Calu3 (cell line): ENCODE measurements at regions not wholly inside any gene's neighbourhood (a gene's known extent, or its start where the extent isn't known, plus 50 kb on each side); places are given as distances from the start of the nearest gene placed in this dataset.

ENCODE experiments used
- BruUV-seq: library from RNA; stranded (reverse); fragments of 400-500 nt; replicated peaks from 2 replicates; lab custom pipeline; 2021; lab: Mats Ljungman, UMichigan
- CTCF ChIA-PET: fragments of 300-600 bp; sonication (Branson Sonifier 250); formaldehyde crosslinking; loops from one replicate; lab custom pipeline; 2022; ENCODE audit warnings: antibody characterized with exemption; lab: Charles Lee
- DNase-seq: peaks from one replicate; pipeline ENCODE4 v3.0.0; 2022
- H3K27ac Mint-ChIP-seq: one replicate; pipeline ENCODE4 v1.8.0; 2022; ENCODE audit warnings: mixed read lengths; ENCODE audit not compliant: unreplicated experiment
- H3K27me3 Mint-ChIP-seq: one replicate; pipeline ENCODE4 v1.8.0; 2022; ENCODE audit warnings: mixed read lengths; ENCODE audit not compliant: unreplicated experiment
- H3K36me3 Mint-ChIP-seq: one replicate; pipeline ENCODE4 v1.8.0; 2022; ENCODE audit warnings: mild to moderate bottlenecking, moderate library complexity, mixed read lengths; ENCODE audit not compliant: insufficient read depth, unreplicated experiment
- H3K4me1 Mint-ChIP-seq: one replicate; pipeline ENCODE4 v1.8.0; 2022; ENCODE audit warnings: mild to moderate bottlenecking, low read depth, mixed read lengths; ENCODE audit not compliant: unreplicated experiment
- H3K4me3 Mint-ChIP-seq: one replicate; pipeline ENCODE4 v1.8.0; 2022; ENCODE audit warnings: mild to moderate bottlenecking, low read depth, moderate library complexity, mixed read lengths; ENCODE audit not compliant: unreplicated experiment
- H3K9me3 Mint-ChIP-seq: one replicate; pipeline ENCODE4 v1.8.0; 2022; ENCODE audit warnings: low read depth, mixed read lengths; ENCODE audit not compliant: unreplicated experiment
- intact Hi-C: fragments of 100-400 bp; cut with micrococcal nuclease; formaldehyde crosslinking; loops from one replicate; pipeline ENCODE4 v1.10.0; 2022; ENCODE audit not compliant: unreplicated experiment
- TF ChIP-seq, protein P1 (sequence below): fragments of 200-600 bp; IDR thresholded peaks from one replicate; pipeline ENCODE4 v1.8.0; 2022; ENCODE audit warnings: antibody characterized with exemption; ENCODE audit not compliant: unreplicated experiment

DNA sequence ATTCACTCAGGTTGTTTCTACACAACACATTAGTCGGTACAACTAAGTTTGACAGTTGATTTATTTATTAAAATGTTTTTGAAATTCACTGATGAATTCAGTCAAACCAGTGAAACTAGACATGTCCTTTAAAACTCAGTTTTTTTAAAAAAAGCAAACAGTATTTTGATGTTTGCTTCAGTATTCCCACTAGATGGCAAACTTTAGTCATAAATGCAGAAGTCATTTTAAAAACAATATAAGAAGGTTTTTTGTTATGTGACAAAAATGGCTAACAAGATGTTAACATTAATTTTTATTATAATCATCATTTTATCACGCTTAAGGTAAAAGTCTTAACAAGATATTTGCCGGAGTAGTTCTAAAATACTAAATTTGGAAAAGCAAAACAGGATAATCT lies 1337.8 kb upstream of the DIAPH2 start:
- intact Hi-C loops = no loop called here
- no peaks in the 10 kb centered on the region for H3K27me3 Mint-ChIP-seq
- H3K4me3 Mint-ChIP-seq = no peak overlapping the region
- no peak for DNase-seq
- H3K27ac Mint-ChIP-seq = no peak overlapping the region
- no TSS peak for BruUV-seq
- H3K9me3 Mint-ChIP-seq = no peaks in the 10 kb centered on the region
- CTCF ChIA-PET = no interaction called here
- TF ChIP-seq, protein P1, sequence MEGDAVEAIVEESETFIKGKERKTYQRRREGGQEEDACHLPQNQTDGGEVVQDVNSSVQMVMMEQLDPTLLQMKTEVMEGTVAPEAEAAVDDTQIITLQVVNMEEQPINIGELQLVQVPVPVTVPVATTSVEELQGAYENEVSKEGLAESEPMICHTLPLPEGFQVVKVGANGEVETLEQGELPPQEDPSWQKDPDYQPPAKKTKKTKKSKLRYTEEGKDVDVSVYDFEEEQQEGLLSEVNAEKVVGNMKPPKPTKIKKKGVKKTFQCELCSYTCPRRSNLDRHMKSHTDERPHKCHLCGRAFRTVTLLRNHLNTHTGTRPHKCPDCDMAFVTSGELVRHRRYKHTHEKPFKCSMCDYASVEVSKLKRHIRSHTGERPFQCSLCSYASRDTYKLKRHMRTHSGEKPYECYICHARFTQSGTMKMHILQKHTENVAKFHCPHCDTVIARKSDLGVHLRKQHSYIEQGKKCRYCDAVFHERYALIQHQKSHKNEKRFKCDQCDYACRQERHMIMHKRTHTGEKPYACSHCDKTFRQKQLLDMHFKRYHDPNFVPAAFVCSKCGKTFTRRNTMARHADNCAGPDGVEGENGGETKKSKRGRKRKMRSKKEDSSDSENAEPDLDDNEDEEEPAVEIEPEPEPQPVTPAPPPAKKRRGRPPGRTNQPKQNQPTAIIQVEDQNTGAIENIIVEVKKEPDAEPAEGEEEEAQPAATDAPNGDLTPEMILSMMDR = no peak
- H3K36me3 Mint-ChIP-seq = no peaks in the 10 kb centered on the region
- H3K4me1 Mint-ChIP-seq = no peaks in the 10 kb centered on the region

DNA sequence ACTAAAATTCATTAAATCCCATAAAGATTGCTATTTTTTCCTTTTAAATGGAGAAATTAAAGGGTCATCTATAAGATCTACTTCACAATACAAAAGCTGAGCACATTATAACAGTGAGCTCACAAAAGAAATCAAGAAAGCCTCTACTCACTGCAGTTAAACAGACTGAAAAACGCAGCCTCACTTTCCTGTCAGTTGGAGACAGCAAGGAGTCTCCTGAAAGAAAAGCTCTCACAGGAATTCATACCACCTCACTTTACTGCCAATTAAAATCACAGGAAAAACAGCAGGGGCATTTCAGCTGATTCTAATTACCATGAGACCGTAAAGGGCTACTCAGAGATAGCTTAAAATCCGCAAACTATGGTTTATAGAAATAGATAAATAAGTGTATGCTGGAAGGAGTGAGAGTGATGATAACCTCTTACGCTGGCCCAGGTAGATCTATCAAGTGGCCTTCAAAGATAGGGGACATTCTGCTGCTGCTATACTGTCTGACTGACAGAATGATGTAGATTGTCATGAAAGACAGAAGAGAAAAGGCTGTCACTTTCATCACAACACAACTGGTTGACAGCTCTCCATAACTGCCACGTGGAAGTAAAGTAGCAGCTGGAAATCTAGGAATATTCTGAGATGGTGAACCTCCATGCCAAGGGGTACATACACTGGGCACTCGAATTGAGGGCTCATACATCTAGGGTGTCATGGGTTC lies 1333.7 kb upstream of the DIAPH2 start:
- Mint-ChIP-seq H3K36me3 (no peaks in the 10 kb centered on the region), H3K27me3 (no peaks in the 10 kb centered on the region), H3K4me1 (no peaks in the 10 kb centered on the region), H3K4me3 (no peak overlapping the region), H3K27ac (no peak overlapping the region), H3K9me3 (no peaks in the 10 kb centered on the region)
- no TSS peak for BruUV-seq
- TF ChIP-seq, protein P1 = no peak
- CTCF ChIA-PET = no interaction called here
- no peak for DNase-seq
- intact Hi-C loops = no loop called here

DNA sequence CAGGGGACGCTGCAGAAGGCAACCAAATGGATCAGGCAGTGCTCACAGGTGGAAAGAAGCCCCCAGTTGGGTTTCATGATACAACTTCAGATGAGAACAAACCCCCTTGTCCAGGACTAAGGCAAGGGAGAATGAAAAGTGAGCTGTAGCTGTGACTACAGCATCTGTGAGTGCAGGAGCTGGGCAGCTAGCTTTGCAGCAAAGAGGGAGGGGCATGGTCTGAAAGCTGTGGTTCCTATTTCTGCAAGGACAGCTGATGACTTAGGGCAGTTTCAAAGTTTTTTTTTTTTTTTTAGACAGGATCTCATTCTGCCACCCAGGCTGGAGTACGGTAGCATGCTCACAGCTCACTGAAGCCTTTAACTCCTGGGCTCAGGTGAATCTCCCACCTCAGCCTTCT lies 1317.4 kb upstream of the DIAPH2 start:
- Mint-ChIP-seq H3K4me3 (no peak overlapping the region), H3K9me3 (peaks cover 6% of the 10 kb centered on the region), H3K4me1 (no peaks in the 10 kb centered on the region), H3K36me3 (no peaks in the 10 kb centered on the region), H3K27ac (no peak overlapping the region), H3K27me3 (no peaks in the 10 kb centered on the region)
- TF ChIP-seq, protein P1 = no peak
- CTCF ChIA-PET = no interaction called here
- BruUV-seq = no TSS peak
- intact Hi-C loops = no loop called here
- DNase-seq = no peak

DNA sequence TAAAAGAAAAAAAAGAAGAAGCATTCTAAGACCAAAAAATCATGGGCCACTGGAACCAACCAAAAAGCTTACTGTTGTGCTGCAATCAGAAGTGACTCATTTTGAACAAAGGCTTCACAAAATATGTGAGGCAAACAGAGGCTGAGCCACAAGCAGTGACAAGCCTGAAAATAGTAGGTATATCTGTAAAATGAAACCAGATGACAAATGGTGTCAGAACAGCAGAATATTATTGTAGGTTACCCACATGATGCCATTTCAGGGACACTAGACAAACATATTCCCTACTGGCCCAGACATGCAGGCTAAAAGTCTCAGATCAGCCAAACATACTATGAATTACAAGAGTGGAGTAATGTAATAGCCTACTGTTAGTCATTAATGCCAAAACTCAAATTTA lies 1301.8 kb upstream of the DIAPH2 start:
- no peaks in the 10 kb centered on the region for H3K36me3 Mint-ChIP-seq
- TF ChIP-seq, protein P1 = no peak
- CTCF ChIA-PET = no interaction called here
- no TSS peak for BruUV-seq
- H3K4me1 Mint-ChIP-seq = no peaks in the 10 kb centered on the region
- H3K9me3 Mint-ChIP-seq = peaks cover 3% of the 10 kb centered on the region
- H3K27ac Mint-ChIP-seq = no peak overlapping the region
- H3K4me3 Mint-ChIP-seq = no peak overlapping the region
- no peaks in the 10 kb centered on the region for H3K27me3 Mint-ChIP-seq
- DNase-seq = no peak
- intact Hi-C loops = no loop called here
